ENCODE measurements at regions not wholly inside any gene's neighbourhood (a gene's known extent, or its start where the extent isn't known, plus 50 kb on each side); places are given as distances from the start of the nearest gene placed in this dataset.
"Not testable (repeated sequence)": the region's sequence is repeated elsewhere in the genome, so short reads cannot be mapped to it uniquely, and the experiment has no call there.

- H3K4me3 ChIP-seq (replicated peaks; ENCODE audit: low read depth, low read length) = no peak overlapping the region
- no peak for DNase-seq (ENCODE audit: extremely low read depth, low read depth)
- no peak for TF ChIP-seq CTCF (IDR thresholded peaks at IDR 0.05; ENCODE audit: low read depth, low read length, missing control alignments)
Measured at GRCh38 chr3:134106580-134106979, 76.9 kb upstream of the SLCO2A1 start.

GRCh38 chr3:134105876-134106556 is 76.3 kb upstream of the SLCO2A1 start:
- DNase-seq (ENCODE audit: extremely low read depth, low read depth) = no peak
- TF ChIP-seq CTCF (IDR thresholded peaks at IDR 0.05; ENCODE audit: low read depth, low read length, missing control alignments) = no peak
- no peak overlapping the region for H3K4me3 ChIP-seq (replicated peaks; ENCODE audit: low read depth, low read length)

GRCh38 chr3:134104031-134104430 is 74.3 kb upstream of the SLCO2A1 start:
- no peak for TF ChIP-seq CTCF (IDR thresholded peaks at IDR 0.05; ENCODE audit: low read depth, low read length, missing control alignments)
- no peak overlapping the region for H3K4me3 ChIP-seq (replicated peaks; ENCODE audit: low read depth, low read length)

DNA sequence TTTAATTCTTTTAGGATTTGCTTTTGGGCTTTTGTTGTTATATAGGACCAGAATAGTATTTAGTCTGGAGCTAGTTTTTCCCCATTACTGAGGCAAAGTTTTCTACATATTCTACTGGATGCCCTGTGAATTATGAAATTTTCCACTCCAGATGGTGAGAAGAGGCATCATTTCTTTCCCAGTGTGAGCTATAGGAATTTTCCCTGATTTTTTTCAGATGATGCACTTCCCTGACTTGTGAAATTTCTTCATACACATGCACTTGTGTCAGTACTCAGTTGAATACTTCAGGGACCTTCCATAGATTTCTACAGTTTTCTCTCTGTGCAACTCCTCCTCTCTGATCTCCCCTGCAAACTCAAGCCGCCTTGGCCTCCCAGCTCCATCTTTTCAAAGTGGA is 73.7 kb upstream of the SLCO2A1 start:
- no peak for DNase-seq (ENCODE audit: extremely low read depth, low read depth)
- H3K4me3 ChIP-seq (replicated peaks; ENCODE audit: low read depth, low read length) = no peak overlapping the region
- no peak for TF ChIP-seq CTCF (IDR thresholded peaks at IDR 0.05; ENCODE audit: low read depth, low read length, missing control alignments)

More at GRCh38 chr3:134104031-134104430, 74.3 kb upstream of the SLCO2A1 start:
- no peak for DNase-seq (ENCODE audit: extremely low read depth, low read depth)

DNA sequence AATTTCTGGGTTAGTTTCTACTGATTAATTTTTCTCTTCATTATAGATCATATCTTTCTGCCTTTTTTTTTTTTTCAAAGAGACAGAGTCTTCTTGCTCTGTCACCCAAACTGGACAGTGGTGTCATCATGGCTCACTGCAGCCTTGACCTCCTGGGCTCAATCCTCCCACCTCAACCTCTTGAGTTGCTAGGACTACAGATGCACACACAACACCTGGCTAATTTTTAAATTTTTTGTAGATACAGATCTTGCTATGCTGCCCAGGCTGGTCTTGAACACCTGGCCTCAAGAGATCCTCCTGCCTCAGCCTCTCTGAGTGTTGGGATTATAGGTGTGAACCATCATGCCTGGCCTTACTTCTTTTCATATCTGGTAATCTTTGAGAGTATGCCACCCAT is 73.3 kb upstream of the SLCO2A1 start:
- TF ChIP-seq CTCF (IDR thresholded peaks at IDR 0.05; ENCODE audit: low read depth, low read length, missing control alignments) = no peak
- no peak for DNase-seq (ENCODE audit: extremely low read depth, low read depth)
- no peak overlapping the region for H3K4me3 ChIP-seq (replicated peaks; ENCODE audit: low read depth, low read length)

DNA sequence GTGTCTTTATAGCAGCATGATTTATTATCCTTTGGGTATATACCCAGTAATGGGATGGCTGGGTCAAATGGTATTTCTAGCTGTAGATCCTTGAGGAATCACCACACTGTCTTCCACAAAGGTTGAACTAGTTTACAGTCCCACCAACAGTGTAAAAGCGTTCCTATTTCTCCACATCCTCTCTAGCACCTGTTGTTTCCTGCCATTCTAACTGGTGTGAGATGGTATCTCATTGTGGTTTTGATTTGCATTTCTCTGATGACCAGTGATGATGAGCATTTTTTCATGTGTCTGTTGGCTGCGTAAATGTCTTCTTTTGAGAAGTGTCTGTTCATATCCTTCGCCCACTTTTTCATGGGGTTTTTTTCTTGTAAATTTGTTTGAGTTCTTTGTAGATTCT is 66.5 kb upstream of the SLCO2A1 start:
- H3K4me3 ChIP-seq (replicated peaks; ENCODE audit: low read depth, low read length); DNase-seq (ENCODE audit: extremely low read depth, low read depth): not testable (repeated sequence)

DNA sequence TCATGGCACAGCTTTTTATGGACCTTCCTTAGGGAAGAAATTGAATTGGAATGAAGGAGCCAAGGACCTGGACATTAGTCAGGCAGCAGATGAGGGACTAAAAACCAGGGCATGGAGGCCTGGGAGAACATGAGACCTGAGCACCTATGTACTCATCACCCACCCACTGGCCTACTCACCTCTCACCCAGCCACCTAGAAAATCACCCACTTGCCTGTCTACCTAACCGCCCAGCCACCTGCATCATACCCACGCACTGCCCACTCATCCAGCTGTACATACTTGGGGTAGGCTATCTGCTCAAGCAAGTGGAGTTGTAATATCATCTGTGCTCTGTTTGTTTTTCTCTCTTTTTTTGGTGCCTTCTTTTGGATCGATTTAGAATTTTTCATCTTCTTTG is 65.3 kb upstream of the SLCO2A1 start:
- no peak for TF ChIP-seq CTCF (IDR thresholded peaks at IDR 0.05; ENCODE audit: low read depth, low read length, missing control alignments)
- no peak for DNase-seq (ENCODE audit: extremely low read depth, low read depth)
- no peak overlapping the region for H3K4me3 ChIP-seq (replicated peaks; ENCODE audit: low read depth, low read length)

All from HFF-Myc (cell line).